A549 (cell line): ENCODE measurements at regions not wholly inside any gene's neighbourhood (a gene's known extent, or its start where the extent isn't known, plus 50 kb on each side); places are given as distances from the start of the nearest gene placed in this dataset.

Source experiments
- CHD4 ChIP-seq: fragments of 200-600 bp; sonication (generic); IDR thresholded peaks from 2 replicates; pipeline ENCODE4 v1.6.1; 2016; ENCODE audit warnings: antibody characterized with exemption, mild to moderate bottlenecking, borderline replicate concordance
- EP300 ChIP-seq, 2 experiments: fragments of >200 bp; sonication (Bioruptor Twin); formaldehyde crosslinking; IDR thresholded peaks; 2 replicates in 1 of 2; 3 replicates in 1 of 2; pipeline ENCODE4 v1.6.1; 2016 to 2017
- HOXA7 ChIP-seq: fragments of 250-450 bp; sonication (Bioruptor Pico); IDR thresholded peaks from 2 replicates; pipeline ENCODE4 v1.5.0; 2020; ENCODE audit warnings: mild to moderate bottlenecking, moderate library complexity
- JUNB ChIP-seq: fragments of >200 bp; sonication (Bioruptor Twin); formaldehyde crosslinking; IDR thresholded peaks from 2 replicates; pipeline ENCODE4 v1.6.1; 2016
- KDM1A ChIP-seq: fragments of 200-600 bp; sonication (generic); IDR thresholded peaks from 2 replicates; pipeline ENCODE4 v1.6.1; 2016; ENCODE audit warnings: low read depth, mild to moderate bottlenecking
- NFE2L2 ChIP-seq: fragments of 150-350 bp; conservative IDR thresholded peaks from 2 replicates; pipeline ENCODE4 v1.6.1; 2014; ENCODE audit warnings: low read length
- RAD21 ChIP-seq, 2 experiments: fragments of >200 bp in 1 of 2; sonication (Bioruptor Twin) in 1 of 2; formaldehyde crosslinking in 1 of 2; IDR thresholded peaks in 1 of 2; conservative IDR thresholded peaks in 1 of 2; 2 replicates in 1 of 2; 3 replicates in 1 of 2; pipeline ENCODE4 v1.6.1; 2012 to 2018; ENCODE audit warnings: inconsistent platforms in 1 of 2
- REST ChIP-seq: fragments of 200-600 bp; sonication (generic); IDR thresholded peaks from 2 replicates; pipeline ENCODE4 v1.6.1; 2016; ENCODE audit warnings: antibody characterized with exemption, mild to moderate bottlenecking, moderate library complexity
- RNF2 ChIP-seq: fragments of 200-600 bp; sonication (generic); IDR thresholded peaks from 2 replicates; pipeline ENCODE4 v1.6.1; 2016; ENCODE audit warnings: low read depth, mild to moderate bottlenecking, antibody characterized with exemption, moderate library complexity, borderline replicate concordance
- TP53 ChIP-seq: fragments of 250-450 bp; sonication (Bioruptor Pico); IDR thresholded peaks from 2 replicates; pipeline ENCODE4 v1.5.0; 2021; ENCODE audit warnings: mild to moderate bottlenecking, moderate library complexity
- TF ChIP-seq, protein P1 (sequence below): fragments of >200 bp; sonication (Bioruptor Twin); formaldehyde crosslinking; IDR thresholded peaks from 3 replicates; pipeline ENCODE4 v1.5.1; 2016

DNA sequence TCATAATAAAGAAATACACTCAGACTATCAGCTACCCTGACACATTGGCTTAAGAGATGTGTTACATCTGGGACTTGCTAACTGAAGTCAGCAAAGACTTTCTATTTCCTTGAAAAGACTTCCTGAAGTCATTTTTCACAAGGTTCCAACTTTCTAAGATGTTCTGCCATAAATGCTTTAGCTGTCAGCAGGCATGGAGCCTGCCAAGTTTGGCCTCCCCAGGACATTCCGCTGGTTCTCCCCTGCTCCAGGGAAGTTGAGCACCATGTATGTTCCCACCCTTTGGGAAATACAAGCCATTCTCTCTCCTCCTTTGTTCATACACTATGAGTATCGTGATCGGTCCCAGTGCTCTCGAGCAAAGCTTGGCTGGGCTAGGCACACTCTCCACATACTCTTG, 202.7 kb upstream of the CCDC68 start:
- no peak for TF ChIP-seq REST
- TF ChIP-seq, protein P1, sequence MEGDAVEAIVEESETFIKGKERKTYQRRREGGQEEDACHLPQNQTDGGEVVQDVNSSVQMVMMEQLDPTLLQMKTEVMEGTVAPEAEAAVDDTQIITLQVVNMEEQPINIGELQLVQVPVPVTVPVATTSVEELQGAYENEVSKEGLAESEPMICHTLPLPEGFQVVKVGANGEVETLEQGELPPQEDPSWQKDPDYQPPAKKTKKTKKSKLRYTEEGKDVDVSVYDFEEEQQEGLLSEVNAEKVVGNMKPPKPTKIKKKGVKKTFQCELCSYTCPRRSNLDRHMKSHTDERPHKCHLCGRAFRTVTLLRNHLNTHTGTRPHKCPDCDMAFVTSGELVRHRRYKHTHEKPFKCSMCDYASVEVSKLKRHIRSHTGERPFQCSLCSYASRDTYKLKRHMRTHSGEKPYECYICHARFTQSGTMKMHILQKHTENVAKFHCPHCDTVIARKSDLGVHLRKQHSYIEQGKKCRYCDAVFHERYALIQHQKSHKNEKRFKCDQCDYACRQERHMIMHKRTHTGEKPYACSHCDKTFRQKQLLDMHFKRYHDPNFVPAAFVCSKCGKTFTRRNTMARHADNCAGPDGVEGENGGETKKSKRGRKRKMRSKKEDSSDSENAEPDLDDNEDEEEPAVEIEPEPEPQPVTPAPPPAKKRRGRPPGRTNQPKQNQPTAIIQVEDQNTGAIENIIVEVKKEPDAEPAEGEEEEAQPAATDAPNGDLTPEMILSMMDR = no peak
- no peak for TF ChIP-seq JUNB
- no peak for TF ChIP-seq RAD21 (conservative IDR thresholded peaks at IDR 0.05 in 1 of 2, IDR thresholded peaks at IDR 0.05 in 1 of 2)
- no peak for TF ChIP-seq TP53
- TF ChIP-seq EP300 (IDR thresholded peaks at IDR 0.05) = no peak
- TF ChIP-seq RNF2 = no peak
- TF ChIP-seq KDM1A = no peak
- no peak for TF ChIP-seq NFE2L2
- TF ChIP-seq CHD4 = no peak
- no peak for TF ChIP-seq HOXA7 (CRISPR knock-in tag)
